ENCODE measurements at regions not wholly inside any gene's neighbourhood (a gene's known extent, or its start where the extent isn't known, plus 50 kb on each side); places are given as distances from the start of the nearest gene placed in this dataset.

DNA sequence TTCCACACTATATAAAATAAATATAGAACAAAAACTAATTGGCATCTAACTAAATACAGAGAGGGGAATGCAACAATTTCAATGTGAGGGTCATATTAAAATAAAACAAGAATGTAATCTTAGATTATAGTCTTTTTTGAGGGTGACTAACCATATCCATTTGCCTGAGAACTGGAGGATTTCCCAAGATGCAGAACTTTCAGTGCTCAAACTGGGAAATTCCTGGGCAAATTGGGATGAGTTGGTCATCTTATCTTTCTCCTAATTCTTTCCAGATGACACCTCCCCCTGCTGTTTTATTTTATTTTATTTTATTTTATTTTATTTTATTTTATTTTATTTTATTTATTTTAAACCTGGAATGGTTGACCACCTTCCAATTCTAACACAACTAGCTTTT is 846.2 kb downstream of the SLC4A3 start:
- intact Hi-C loops (cut with micrococcal nuclease): no loop called here
- DNase-seq (no peak), ATAC-seq (ENCODE audit: low read depth) (no peak)
- no peaks in the 10 kb centered on the region for H3K27me3 Mint-ChIP-seq
- TF ChIP-seq, protein P1, sequence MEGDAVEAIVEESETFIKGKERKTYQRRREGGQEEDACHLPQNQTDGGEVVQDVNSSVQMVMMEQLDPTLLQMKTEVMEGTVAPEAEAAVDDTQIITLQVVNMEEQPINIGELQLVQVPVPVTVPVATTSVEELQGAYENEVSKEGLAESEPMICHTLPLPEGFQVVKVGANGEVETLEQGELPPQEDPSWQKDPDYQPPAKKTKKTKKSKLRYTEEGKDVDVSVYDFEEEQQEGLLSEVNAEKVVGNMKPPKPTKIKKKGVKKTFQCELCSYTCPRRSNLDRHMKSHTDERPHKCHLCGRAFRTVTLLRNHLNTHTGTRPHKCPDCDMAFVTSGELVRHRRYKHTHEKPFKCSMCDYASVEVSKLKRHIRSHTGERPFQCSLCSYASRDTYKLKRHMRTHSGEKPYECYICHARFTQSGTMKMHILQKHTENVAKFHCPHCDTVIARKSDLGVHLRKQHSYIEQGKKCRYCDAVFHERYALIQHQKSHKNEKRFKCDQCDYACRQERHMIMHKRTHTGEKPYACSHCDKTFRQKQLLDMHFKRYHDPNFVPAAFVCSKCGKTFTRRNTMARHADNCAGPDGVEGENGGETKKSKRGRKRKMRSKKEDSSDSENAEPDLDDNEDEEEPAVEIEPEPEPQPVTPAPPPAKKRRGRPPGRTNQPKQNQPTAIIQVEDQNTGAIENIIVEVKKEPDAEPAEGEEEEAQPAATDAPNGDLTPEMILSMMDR (IDR thresholded peaks at IDR 0.05): no peak
- no peaks in the 10 kb centered on the region for H3K36me3 Mint-ChIP-seq (ENCODE audit: low read depth)
- CTCF ChIA-PET: no interaction called here
- H3K9me3 Mint-ChIP-seq: no peaks in the 10 kb centered on the region
- POLR2A ChIA-PET: no interaction called here
- no peaks in the 10 kb centered on the region for H3K4me1 Mint-ChIP-seq
- no peak overlapping the region for H3K27ac Mint-ChIP-seq
- no peak overlapping the region for H3K4me3 Mint-ChIP-seq

DNA sequence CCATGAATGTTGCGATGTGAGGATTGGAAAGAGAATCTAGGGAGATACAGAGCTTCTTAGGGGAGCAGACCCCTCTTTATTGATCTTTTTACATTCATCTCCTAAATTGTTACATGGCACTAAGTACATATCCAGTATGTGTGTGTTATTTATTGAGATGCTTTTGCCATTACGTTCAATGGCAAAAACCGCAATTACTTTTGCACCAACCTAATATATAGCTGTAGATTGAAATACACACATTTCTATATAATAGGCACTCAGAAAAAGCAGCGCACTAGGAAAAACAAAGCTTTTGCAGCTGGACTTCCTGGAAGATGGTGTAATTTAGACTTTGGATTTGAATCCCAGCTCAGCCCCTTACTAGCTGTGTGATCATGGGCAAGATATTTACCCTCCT is 849.4 kb downstream of the SLC4A3 start:
- CTCF ChIA-PET: no interaction called here

DNA sequence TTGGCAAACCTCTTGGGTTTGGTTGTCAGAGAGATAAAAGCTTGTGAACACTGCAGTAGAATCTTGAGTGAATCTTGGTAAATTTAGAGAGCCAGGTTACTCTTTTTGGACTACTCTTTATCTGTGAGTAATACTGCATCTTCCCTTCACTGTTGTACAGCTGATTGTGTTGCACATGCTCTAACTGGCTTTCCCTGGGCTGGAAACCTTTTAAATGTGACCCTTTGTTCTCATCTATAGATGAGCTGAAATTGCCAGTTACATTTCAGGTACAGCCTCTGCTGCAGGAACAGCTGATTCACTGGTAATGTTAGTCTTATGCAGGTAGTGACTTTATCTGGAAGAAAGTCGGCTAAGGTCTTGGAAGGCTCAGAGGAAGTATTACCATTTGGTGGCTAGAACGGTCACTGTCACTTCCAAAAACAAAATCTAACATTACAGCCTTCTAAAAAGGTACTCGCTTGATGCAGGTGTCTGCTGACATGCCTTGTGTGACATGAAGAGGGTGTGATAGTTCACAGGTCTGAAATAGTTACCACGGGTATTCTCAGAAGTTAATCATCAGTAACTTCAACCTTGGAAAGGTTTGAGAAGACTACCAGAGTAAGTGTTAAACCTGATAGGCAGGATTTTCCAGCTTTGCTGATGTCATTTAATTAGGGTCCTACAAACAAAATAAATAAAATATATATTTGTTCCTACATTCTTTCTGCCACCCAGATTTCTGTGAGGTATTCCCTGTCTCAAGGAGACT is 851.1 kb downstream of the SLC4A3 start:
- ChIA-PET POLR2A (no interaction called here), CTCF (no interaction called here)
- H3K27me3 Mint-ChIP-seq: no peaks in the 10 kb centered on the region
- ATAC-seq (ENCODE audit: low read depth) (no peak), DNase-seq (no peak)
- intact Hi-C loops (cut with micrococcal nuclease): no loop called here
- H3K4me3 Mint-ChIP-seq: no peak overlapping the region
- no peaks in the 10 kb centered on the region for H3K9me3 Mint-ChIP-seq
- H3K36me3 Mint-ChIP-seq (ENCODE audit: low read depth): no peaks in the 10 kb centered on the region
- no peaks in the 10 kb centered on the region for H3K4me1 Mint-ChIP-seq
- H3K27ac Mint-ChIP-seq: no peak overlapping the region
- TF ChIP-seq, protein P1 (IDR thresholded peaks at IDR 0.05): no peak

More for the DNA sequence above, 849.4 kb downstream of the SLC4A3 start:
- Mint-ChIP-seq H3K36me3 (ENCODE audit: low read depth) (no peaks in the 10 kb centered on the region), H3K27ac (no peak overlapping the region), H3K4me3 (no peak overlapping the region), H3K27me3 (no peaks in the 10 kb centered on the region), H3K4me1 (no peaks in the 10 kb centered on the region), H3K9me3 (no peaks in the 10 kb centered on the region)
- POLR2A ChIA-PET: no interaction called here
- DNase-seq: no peak
- intact Hi-C loops (cut with micrococcal nuclease): no loop called here
- TF ChIP-seq, protein P1 (IDR thresholded peaks at IDR 0.05): no peak
- no peak for ATAC-seq (ENCODE audit: low read depth)

DNA sequence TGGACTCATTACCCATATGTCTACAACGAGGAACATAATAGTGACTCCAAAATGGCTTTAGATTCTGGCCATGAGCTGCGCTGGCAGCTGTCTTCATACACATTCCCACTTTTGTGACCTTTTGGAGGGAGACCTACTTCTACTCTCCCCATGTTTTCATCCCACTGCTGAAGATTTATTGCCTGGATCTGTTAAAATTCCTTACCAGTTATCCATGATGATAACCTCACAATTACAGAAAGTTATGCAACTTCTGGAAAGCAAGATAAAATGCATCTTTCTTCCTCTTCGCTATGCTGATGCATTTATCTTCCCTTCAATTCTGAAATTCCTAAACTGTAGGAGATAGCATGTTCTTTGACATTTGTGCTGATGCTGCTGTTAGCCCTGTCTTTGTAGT is 855.3 kb downstream of the SLC4A3 start:
- CTCF ChIA-PET: no interaction called here
- POLR2A ChIA-PET: no interaction called here
- Mint-ChIP-seq H3K4me1 (no peaks in the 10 kb centered on the region), H3K9me3 (no peaks in the 10 kb centered on the region), H3K27ac (no peak overlapping the region), H3K27me3 (no peaks in the 10 kb centered on the region), H3K4me3 (no peak overlapping the region), H3K36me3 (ENCODE audit: low read depth) (no peaks in the 10 kb centered on the region)
- no peak for DNase-seq
- intact Hi-C loops (cut with micrococcal nuclease): no loop called here
- TF ChIP-seq, protein P1 (IDR thresholded peaks at IDR 0.05): no peak
- ATAC-seq (ENCODE audit: low read depth): no peak

DNA sequence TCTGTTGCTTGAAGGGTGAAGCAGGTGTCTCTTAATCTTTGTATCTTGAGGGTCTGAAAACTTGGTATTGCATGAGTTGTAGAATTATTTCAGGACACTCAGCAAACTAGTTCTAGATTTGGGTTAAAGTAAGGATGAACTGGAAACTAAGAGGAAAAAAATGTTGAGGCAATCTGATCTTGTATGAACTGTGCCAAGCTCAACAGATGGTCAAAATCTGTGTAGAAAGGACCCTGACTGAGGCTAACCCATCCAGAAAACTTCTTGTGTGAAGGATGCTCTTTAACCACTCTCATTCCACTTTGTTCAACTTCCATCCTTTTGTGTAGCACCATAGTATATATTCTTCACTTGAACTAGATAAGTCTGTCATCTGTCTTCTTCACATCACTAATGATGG is 861.7 kb downstream of the SLC4A3 start:
- Mint-ChIP-seq H3K27me3 (no peaks in the 10 kb centered on the region), H3K36me3 (ENCODE audit: low read depth) (no peaks in the 10 kb centered on the region), H3K4me1 (no peaks in the 10 kb centered on the region), H3K27ac (no peak overlapping the region), H3K4me3 (no peak overlapping the region), H3K9me3 (no peaks in the 10 kb centered on the region)
- CTCF ChIA-PET: no interaction called here
- intact Hi-C loops (cut with micrococcal nuclease): no loop called here
- no peak for ATAC-seq (ENCODE audit: low read depth)
- no peak for DNase-seq
- POLR2A ChIA-PET: no interaction called here
- TF ChIP-seq, protein P1 (IDR thresholded peaks at IDR 0.05): no peak
